SK-N-SH (cell line): ENCODE measurements at regions not wholly inside any gene's neighbourhood (a gene's known extent, or its start where the extent isn't known, plus 50 kb on each side); places are given as distances from the start of the nearest gene placed in this dataset.

Experiments used
- CHD2 ChIP-seq: fragments of 150-350 bp; IDR thresholded peaks from 2 replicates; pipeline ENCODE4 v1.6.1; 2018; ENCODE audit warnings: low read length; ENCODE audit not compliant: partially characterized antibody
- NRF1 ChIP-seq: IDR thresholded peaks from 2 replicates; pipeline ENCODE4 v1.6.1; 2012; ENCODE audit warnings: low read depth, mild to moderate bottlenecking, low read length
- POLR2AphosphoS5 ChIP-seq: IDR thresholded peaks from 2 replicates; pipeline ENCODE4 v1.6.1; 2012; ENCODE audit warnings: low read depth, low read length
- RCOR1 ChIP-seq: fragments of 150-350 bp; IDR thresholded peaks from 2 replicates; pipeline ENCODE4 v1.6.1; 2017; ENCODE audit warnings: antibody characterized with exemption, low read length
- RFX5 ChIP-seq: IDR thresholded peaks from 2 replicates; pipeline ENCODE4 v1.6.1; 2012; ENCODE audit warnings: mild to moderate bottlenecking, improper control_type of control experiment, low read length
- TAF1 ChIP-seq: IDR thresholded peaks from 2 replicates; pipeline ENCODE4 v1.6.1; 2012; ENCODE audit warnings: low read depth, mild to moderate bottlenecking, low read length, moderate library complexity, borderline replicate concordance
- ZBTB33 ChIP-seq: IDR thresholded peaks from 2 replicates; pipeline ENCODE4 v1.4.0; 2012; ENCODE audit warnings: low read depth, borderline replicate concordance
- TF ChIP-seq, protein P1 (sequence below): IDR thresholded peaks from 2 replicates; pipeline ENCODE4; 2012
- TF ChIP-seq, protein P2 (sequence below): IDR thresholded peaks from 2 replicates; pipeline ENCODE4 v1.4.0; 2012; ENCODE audit warnings: low read depth
- TF ChIP-seq, protein P3 (sequence below): fragments of 200-600 bp; sonication (generic); IDR thresholded peaks from 2 replicates; pipeline ENCODE4 v1.6.1; 2017; ENCODE audit warnings: antibody characterized with exemption, mild to moderate bottlenecking, moderate library complexity

DNA sequence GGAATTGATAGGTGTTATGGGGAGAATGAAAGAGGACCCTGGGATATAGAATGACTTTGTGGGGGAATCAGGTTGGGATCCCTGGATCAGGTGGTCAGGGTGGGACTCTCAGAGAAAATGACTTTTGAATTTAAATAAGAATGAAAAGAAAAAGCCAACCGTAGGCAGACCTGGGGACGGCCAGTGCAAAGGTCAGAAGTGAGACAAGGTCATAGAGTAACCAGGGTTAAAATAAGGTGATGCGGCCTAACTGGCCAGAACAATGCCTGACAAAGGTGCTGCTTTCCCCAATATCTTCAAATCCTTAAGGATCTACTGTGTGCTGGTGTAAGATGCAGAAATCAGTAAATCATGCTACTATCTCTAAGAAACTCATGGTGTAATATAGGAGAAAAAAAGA, 238.4 kb upstream of the JUN start:
- TF ChIP-seq NRF1 (no peak), RFX5 (no peak), TAF1 (no peak), RCOR1 (no peak), POLR2AphosphoS5 (no peak), CHD2 (no peak), ZBTB33 (no peak)
- TF ChIP-seq, protein P1, sequence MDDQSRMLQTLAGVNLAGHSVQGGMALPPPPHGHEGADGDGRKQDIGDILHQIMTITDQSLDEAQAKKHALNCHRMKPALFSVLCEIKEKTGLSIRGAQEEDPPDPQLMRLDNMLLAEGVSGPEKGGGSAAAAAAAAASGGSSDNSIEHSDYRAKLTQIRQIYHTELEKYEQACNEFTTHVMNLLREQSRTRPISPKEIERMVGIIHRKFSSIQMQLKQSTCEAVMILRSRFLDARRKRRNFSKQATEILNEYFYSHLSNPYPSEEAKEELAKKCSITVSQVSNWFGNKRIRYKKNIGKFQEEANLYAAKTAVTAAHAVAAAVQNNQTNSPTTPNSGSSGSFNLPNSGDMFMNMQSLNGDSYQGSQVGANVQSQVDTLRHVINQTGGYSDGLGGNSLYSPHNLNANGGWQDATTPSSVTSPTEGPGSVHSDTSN, result no peak
- TF ChIP-seq, protein P2, sequence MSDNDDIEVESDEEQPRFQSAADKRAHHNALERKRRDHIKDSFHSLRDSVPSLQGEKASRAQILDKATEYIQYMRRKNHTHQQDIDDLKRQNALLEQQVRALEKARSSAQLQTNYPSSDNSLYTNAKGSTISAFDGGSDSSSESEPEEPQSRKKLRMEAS, result no peak
- TF ChIP-seq, protein P3, sequence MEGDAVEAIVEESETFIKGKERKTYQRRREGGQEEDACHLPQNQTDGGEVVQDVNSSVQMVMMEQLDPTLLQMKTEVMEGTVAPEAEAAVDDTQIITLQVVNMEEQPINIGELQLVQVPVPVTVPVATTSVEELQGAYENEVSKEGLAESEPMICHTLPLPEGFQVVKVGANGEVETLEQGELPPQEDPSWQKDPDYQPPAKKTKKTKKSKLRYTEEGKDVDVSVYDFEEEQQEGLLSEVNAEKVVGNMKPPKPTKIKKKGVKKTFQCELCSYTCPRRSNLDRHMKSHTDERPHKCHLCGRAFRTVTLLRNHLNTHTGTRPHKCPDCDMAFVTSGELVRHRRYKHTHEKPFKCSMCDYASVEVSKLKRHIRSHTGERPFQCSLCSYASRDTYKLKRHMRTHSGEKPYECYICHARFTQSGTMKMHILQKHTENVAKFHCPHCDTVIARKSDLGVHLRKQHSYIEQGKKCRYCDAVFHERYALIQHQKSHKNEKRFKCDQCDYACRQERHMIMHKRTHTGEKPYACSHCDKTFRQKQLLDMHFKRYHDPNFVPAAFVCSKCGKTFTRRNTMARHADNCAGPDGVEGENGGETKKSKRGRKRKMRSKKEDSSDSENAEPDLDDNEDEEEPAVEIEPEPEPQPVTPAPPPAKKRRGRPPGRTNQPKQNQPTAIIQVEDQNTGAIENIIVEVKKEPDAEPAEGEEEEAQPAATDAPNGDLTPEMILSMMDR, result no peak
